ENCODE measurements at regions not wholly inside any gene's neighbourhood (a gene's known extent, or its start where the extent isn't known, plus 50 kb on each side); places are given as distances from the start of the nearest gene placed in this dataset.
"Not testable (repeated sequence)": the region's sequence is repeated elsewhere in the genome, so short reads cannot be mapped to it uniquely, and the experiment has no call there.

- H3K4me3 ChIP-seq (ENCODE audit: low read depth, low read length): no peak overlapping the region
- TF ChIP-seq, protein P1, sequence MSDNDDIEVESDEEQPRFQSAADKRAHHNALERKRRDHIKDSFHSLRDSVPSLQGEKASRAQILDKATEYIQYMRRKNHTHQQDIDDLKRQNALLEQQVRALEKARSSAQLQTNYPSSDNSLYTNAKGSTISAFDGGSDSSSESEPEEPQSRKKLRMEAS (IDR thresholded peaks at IDR 0.05; ENCODE audit: low read depth, low read length): peak; percentile 18; the same call in 1 of the 2 replicates
- no peak for TF ChIP-seq CTCF (IDR thresholded peaks at IDR 0.05; ENCODE audit: low read depth, low read length)
- DNase-seq (ENCODE audit: low read depth): peak; percentile 80
These were observed 627.9 kb upstream of the ST8SIA4 start for GRCh38 chr5:101531026-101531425.

GRCh38 chr5:101529094-101529493 is 626.0 kb upstream of the ST8SIA4 start:
- not testable (repeated sequence) for H3K4me3 ChIP-seq (ENCODE audit: low read depth, low read length); DNase-seq (ENCODE audit: low read depth)

DNA sequence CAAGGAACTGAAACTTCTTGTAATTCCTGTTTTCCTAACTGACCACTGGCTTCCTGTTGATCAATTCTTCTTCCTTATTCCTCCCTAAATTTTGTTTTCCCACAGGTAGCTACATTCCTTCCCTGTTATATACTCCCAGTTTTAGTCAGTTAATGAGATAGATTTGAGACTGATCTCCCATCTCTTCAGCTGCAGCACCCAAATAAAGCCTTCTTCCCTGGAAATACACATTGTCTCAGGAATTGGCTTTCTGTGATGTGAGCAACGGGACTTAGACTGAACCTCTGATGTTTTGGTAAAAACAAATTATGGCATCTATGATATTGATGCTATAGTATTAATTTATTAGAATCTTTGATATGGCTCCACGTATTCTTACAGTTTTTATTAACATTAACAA is 617.3 kb upstream of the ST8SIA4 start:
- H3K4me3 ChIP-seq (ENCODE audit: low read depth, low read length): no peak overlapping the region
- no peak for DNase-seq (ENCODE audit: low read depth)
- TF ChIP-seq, protein P1 (IDR thresholded peaks at IDR 0.05; ENCODE audit: low read depth, low read length): no peak
- TF ChIP-seq POLR2A (IDR thresholded peaks at IDR 0.05; ENCODE audit: extremely low read depth, insufficient read length) (no peak), MYC (IDR thresholded peaks at IDR 0.05; ENCODE audit: low read depth, low read length) (no peak), CTCF (IDR thresholded peaks at IDR 0.05; ENCODE audit: low read depth, low read length) (no peak)

GRCh38 chr5:101517795-101518194 is 614.7 kb upstream of the ST8SIA4 start:
- TF ChIP-seq MYC (IDR thresholded peaks at IDR 0.05; ENCODE audit: low read depth, low read length) (no peak), POLR2A (IDR thresholded peaks at IDR 0.05; ENCODE audit: extremely low read depth, insufficient read length) (no peak)
- TF ChIP-seq, protein P1 (IDR thresholded peaks at IDR 0.05; ENCODE audit: low read depth, low read length): no peak

DNA sequence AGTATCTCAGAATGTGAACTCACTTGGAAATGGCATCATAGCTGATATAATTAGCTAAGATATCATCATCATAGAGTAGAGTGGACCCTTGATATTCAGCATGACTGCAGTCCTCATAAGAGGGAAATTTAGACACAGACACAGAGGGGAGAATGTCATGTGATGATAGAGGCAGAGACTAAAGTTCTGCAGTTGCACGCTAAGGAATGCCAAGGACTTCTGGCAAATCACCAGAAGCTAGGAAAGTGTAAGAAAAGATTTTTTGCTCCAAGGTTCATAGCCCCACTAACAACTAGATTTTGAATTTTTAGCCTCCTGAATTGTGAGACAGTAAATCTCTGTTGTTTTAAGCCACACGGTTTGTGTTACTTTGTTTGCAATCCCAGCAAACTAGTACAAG is 612.6 kb upstream of the ST8SIA4 start:
- TF ChIP-seq, protein P1 (IDR thresholded peaks at IDR 0.05; ENCODE audit: low read depth, low read length): no peak
- no peak for TF ChIP-seq MYC (IDR thresholded peaks at IDR 0.05; ENCODE audit: low read depth, low read length)
- no peak for TF ChIP-seq CTCF (IDR thresholded peaks at IDR 0.05; ENCODE audit: low read depth, low read length)
- no peak for TF ChIP-seq POLR2A (IDR thresholded peaks at IDR 0.05; ENCODE audit: extremely low read depth, insufficient read length)
- no peak overlapping the region for H3K4me3 ChIP-seq (ENCODE audit: low read depth, low read length)
- DNase-seq (ENCODE audit: low read depth): no peak

More at GRCh38 chr5:101517795-101518194, 614.7 kb upstream of the ST8SIA4 start:
- no peak for DNase-seq (ENCODE audit: low read depth)
- H3K4me3 ChIP-seq (ENCODE audit: low read depth, low read length): no peak overlapping the region

DNA sequence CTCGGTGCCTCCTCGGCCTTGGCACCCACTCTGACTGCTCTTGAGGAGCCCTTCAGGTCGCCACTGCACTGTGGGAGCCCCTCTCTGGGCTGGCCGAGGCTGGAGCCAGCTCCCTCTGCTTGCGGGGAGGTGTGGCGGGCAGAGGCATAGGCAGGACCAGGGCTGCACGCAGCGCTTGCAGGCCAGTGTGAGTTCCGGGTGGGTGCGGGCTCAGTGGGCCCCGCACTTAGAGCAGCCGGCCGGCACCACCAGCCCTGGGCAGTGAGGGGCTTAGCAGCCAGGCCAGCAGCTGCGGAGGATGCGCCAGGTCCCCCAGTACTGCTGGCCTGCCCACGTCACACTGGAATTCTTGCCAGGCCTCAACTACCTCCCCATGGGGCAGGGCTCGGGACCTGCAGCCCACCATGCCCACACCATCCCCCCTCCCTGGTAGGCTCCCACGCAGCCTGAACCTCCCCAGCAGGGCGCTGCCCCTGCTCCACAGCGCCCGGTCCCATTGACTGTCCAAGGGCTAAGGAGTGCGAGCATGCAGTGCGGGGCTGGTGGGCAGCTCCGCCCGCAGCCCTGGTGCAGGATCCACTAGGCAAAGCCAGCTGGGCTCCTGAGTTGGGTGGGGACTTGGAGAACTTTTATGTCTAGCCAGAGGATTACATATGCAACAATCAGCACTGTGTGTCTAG is 602.9 kb upstream of the ST8SIA4 start:
- TF ChIP-seq MYC (IDR thresholded peaks at IDR 0.05; ENCODE audit: low read depth, low read length): no peak
- TF ChIP-seq CTCF (IDR thresholded peaks at IDR 0.05; ENCODE audit: low read depth, low read length): no peak
- no peak for TF ChIP-seq POLR2A (IDR thresholded peaks at IDR 0.05; ENCODE audit: extremely low read depth, insufficient read length)
- TF ChIP-seq, protein P1 (IDR thresholded peaks at IDR 0.05; ENCODE audit: low read depth, low read length): no peak
- DNase-seq (ENCODE audit: low read depth): no peak

GRCh38 chr5:101482931-101483330 is 579.8 kb upstream of the ST8SIA4 start:
- no peak for DNase-seq (ENCODE audit: low read depth)
- no peak overlapping the region for H3K4me3 ChIP-seq (ENCODE audit: low read depth, low read length)
- TF ChIP-seq, protein P1 (IDR thresholded peaks at IDR 0.05; ENCODE audit: low read depth, low read length): no peak
- no peak for TF ChIP-seq POLR2A (IDR thresholded peaks at IDR 0.05; ENCODE audit: extremely low read depth, insufficient read length)

More for the DNA sequence above, 602.9 kb upstream of the ST8SIA4 start:
- no peak overlapping the region for H3K4me3 ChIP-seq (ENCODE audit: low read depth, low read length)
